ENCODE measurements at regions not wholly inside any gene's neighbourhood (a gene's known extent, or its start where the extent isn't known, plus 50 kb on each side); places are given as distances from the start of the nearest gene placed in this dataset.
"Not testable (repeated sequence)": the region's sequence is repeated elsewhere in the genome, so short reads cannot be mapped to it uniquely, and the experiment has no call there.

DNA sequence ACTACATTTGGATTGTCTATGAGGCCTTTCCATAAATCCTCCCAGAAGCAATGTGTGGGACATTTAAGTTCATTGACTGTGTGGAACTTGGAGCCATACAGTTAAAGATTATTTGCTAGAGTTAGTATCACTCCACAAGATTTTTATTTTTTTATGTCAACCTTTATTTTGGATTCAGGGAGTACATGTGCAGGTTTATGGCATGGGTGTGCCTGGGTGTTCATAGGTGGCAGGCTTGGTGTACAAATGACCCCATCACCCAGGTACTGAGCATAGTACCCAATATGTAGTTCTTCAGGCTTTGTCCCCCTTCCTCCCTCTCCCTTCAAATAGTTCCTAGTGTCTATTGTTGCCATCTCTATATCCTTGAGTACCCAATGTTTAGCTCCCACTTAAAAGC is 199.8 kb upstream of the ZFP42 start:
- DNase-seq (ENCODE audit: low spot score): no peak

DNA sequence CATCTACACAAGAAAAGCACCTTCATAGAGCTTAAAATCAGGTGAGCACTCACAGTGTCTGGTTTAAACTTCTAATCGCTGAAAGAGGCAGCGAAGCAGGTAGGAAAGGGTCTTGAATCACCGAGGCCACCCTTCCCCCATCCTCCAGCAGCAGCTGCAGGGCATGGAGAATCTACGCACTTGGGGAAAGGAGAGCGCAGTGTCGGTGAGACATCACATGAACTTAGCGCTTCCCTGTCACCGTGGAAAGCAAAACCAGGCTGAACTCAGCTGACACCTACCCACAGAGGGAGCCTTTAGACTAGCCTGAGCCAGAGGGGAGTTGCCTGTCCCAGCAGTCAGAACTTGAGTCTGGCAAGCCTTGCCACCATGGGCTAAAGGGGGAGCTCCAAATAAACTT is 197.2 kb upstream of the ZFP42 start:
- DNase-seq (ENCODE audit: low spot score): no peak

DNA sequence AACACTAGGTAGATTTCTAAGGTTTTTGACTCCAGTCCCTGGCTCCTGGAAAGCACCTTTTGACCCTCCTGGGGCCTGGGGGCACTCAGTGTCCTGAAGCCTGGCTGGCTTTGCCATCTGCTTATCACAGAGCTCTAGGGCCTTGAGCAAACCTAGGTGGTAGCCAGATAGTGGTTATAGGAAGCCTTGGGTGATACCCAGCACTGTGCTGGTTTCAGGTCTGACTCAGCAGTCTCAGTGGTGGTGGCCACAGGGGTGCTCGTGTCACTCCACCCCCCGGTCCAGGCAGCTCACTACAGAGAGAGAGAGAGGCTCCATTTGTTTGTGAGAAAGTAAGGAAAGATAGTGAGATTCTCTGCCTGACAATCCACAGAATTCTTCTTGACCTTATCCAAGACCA is 195.8 kb upstream of the ZFP42 start:
- DNase-seq (ENCODE audit: low spot score): no peak

DNA sequence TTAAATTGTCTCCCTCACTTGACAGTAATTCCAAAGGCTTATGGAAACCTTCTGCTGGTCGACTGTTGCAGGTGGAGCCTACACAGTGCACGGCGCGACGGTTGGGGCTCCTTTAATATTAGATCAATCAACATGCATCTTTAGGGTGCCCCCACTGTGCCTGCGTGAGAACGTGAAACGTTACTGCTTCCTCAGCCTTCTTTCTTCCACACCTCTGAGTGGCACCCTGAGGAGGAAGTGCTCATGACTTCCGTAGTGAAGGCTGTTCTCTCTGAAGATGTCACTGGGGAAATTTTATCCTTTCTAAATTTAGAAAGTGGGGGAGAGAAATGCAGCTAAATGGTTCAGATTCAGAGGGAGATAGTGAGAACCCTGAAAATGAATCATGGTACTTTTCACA is 184.0 kb upstream of the ZFP42 start:
- no peak for DNase-seq (ENCODE audit: low spot score)

GRCh38 chr4:187814737-187815465 is 180.7 kb upstream of the ZFP42 start:
- no peak for DNase-seq (ENCODE audit: low spot score)

DNA sequence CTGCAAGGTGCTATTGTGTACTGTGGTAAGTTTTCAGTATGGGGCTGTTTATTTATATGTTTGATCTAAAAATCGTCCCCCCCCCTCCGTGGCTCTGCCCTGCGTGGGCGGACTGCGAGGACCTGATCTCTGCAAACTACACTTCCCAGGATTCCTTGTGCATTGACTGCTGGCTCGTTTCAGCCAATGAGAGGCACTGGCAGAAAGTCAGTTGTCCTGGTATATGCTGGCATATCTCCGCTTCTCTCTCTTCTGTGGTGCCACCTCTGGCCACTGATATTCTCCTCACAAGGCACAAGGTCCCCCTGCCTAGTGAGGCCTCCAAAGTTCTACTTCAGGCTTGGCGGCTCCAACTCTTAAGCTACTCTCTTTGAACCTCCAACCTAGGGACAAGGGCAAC is 168.8 kb upstream of the ZFP42 start:
- no peak for DNase-seq (ENCODE audit: low spot score)

DNA sequence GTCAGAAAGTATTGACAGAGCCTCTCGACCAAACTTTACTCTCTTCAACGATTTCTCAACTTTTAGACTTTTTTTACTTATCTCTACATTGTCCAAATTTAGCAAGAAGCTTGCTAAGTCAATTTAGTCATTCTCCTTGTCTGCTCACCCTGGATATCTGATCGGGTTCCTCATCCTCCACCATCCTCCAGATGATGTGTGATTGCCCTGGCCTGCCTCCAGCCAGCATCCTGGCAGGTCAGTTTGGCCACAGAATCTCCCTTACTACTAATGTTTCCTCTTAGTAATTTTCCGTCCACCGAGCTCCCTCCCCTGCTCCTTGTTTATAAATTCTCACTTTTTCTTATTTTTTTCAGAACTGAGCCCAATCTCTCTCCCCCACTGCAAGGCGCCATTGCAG is 167.9 kb upstream of the ZFP42 start:
- no peak for DNase-seq (ENCODE audit: low spot score)

- no peak for DNase-seq (ENCODE audit: low spot score)
Measured at GRCh38 chr4:187839765-187840164, 155.8 kb upstream of the ZFP42 start.

DNA sequence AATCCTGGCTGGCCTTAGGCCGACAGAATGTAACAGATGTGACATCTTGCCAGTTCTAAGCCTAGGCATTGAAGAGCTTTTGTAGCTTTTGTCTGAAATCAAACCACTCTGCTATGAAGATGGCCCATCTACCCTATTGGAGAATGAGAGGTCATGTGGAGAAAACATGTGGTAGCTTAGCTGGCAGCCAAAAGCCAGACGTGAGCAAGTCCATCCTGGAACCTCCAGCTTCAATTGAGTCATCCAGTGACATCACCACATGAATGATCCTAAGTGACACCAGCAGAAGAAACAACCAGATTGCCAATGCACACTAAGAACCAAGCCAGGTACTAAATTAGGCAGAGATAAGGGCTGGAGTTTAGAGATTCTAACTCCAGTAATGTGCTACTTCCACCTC is 154.8 kb upstream of the ZFP42 start:
- DNase-seq (ENCODE audit: low spot score): no peak

DNA sequence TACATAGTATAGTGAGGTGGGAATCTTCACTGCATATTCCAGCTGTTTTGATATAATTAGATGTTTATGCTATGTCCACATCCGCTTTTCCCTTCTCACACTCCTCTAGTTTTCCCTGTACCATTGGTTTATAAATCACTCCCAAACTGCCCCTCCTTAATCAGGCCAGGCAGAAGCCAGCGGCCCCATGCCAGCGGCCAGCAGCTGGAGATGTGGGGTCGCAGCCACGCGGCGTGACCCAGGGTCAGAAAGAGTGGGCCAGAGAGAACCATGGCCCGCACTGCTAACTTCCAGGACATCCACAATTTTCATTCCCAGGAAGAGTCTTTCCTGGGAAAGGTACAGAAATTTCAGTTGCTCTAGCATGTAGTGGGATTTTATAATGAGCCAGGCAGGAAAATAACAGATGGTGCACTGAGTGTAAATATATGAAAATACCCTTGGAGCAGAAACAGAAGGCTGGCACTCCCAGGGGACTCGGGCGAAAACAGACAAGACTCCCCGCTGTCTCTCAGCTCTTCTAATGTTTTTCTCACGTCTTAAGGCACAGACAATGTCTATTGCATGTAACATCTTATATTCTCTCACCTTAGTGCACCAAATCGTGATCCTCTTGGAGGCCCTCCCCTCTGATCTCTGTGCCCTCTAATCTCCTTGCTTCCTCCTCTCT is 145.9 kb upstream of the ZFP42 start:
- DNase-seq (ENCODE audit: low spot score): no peak

DNA sequence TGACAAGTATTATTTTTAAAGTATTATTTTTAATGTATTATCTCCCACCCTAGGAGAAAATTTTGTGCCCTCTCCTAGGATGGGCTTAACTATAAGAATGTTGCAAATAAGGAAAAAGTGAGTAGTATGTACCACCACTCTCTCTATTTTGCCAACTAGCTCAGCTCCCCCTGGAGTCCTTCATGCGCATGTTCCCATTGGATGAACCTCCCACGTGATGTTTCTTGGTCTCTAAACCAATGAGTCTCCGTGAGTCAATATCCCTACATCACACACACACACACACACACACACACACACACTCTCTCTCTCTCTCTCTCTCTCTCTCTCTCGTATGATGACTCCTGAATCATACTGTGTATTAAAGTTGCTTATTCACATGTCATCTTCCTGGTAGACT is 129.7 kb upstream of the ZFP42 start:
- no peak for DNase-seq (ENCODE audit: low spot score)

GRCh38 chr4:187883049-187883448 is 112.5 kb upstream of the ZFP42 start:
- no peak for DNase-seq (ENCODE audit: low spot score)

DNA sequence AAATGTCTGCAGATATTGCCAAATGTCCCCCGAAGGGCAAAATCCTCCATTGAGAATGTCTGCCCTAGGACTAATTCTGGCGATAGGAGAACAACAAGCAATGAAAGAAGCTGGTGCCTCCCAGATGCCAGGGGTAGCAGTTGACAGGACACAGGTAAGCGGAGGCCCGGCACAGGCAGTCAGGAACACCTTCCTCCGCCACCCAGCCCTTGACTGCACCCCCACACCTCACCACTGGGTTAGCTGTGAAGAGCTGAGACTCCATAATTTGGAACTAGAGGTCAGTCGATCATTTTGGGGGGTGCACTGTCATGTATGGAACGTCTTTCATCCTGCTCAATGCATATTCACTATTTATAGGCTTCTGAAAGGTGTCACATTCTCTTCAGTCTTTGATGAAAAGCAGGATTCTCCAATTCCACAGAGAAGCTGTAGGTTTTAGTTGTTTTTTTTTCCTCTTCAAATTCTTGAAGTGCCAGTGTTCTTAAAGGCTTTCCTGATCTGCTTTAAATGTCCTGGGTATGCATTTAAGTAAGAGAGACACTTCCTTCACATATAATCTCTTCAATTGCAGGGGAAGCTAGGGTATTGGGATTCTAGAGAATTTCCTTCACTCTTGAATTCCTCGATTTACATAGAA is 111.6 kb upstream of the ZFP42 start:
- DNase-seq (ENCODE audit: low spot score): no peak

GRCh38 chr4:187887906-187888305 is 107.7 kb upstream of the ZFP42 start:
- DNase-seq (ENCODE audit: low spot score): no peak

DNA sequence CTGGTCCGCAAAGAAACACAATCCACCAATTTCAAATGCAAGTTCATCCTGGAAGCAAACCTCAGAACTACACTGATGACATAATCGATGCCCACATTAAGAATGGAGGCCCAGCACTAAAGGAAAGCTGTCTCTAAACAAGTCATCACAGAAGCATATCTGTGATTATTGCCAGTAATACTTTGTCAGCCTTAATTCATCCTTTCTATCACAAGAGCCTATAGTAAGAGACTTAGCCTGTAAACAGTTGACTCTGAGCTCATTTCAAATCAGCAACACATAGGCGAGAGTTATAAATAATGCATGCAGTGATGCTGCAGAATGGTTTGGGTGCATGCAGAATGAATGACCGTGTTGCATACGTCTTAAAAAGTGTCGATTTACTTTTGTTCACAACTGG is 105.9 kb upstream of the ZFP42 start:
- no peak for DNase-seq (ENCODE audit: low spot score)

GRCh38 chr4:187893418-187893817 is 102.2 kb upstream of the ZFP42 start:
- no peak for DNase-seq (ENCODE audit: low spot score)

DNA sequence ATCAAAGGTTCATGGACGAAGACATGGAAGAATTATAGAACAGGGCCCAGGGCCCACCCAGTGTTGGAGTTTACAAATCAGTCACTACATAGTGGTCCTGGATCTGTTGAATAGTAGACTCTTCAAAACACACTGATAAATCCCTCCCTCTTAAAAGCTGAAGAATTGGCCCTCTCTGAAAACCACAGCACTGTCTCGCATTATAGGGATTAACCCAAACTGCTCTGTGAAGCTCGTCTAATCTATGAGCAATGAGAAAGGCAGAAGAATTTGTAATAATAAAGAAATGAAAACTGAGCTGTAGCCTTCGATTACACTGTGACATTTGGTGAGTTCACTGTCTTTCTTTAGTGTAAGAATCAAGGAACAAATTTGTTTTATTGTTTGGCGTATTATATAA is 92.5 kb upstream of the ZFP42 start:
- no peak for DNase-seq (ENCODE audit: low spot score)

GRCh38 chr4:187903700-187904099 is 91.9 kb upstream of the ZFP42 start:
- DNase-seq (ENCODE audit: low spot score): no peak

- DNase-seq (ENCODE audit: low spot score): no peak
Measured at GRCh38 chr4:187908079-187908561, 87.5 kb upstream of the ZFP42 start.

GRCh38 chr4:187908731-187909130 is 86.8 kb upstream of the ZFP42 start:
- no peak for DNase-seq (ENCODE audit: low spot score)

DNA sequence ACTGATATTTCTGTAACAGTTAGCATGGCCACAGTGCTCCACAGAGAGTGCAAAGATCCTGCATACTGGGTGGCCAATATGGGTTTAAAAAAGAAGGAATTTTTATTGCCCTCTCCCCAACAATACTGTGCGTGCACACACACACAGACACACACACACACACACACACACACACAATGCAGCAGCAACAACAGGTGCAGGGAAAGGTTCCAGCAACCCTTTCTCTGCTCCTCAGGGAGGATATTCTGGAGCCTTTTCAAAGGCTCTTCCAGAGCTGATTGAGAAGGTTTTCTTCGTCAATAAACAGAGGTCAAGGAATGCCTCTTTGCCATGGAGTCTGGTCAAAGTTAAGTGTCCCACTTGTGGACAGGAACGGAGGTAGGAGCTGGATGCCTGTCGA is 84.8 kb upstream of the ZFP42 start:
- no peak for DNase-seq (ENCODE audit: low spot score)

DNA sequence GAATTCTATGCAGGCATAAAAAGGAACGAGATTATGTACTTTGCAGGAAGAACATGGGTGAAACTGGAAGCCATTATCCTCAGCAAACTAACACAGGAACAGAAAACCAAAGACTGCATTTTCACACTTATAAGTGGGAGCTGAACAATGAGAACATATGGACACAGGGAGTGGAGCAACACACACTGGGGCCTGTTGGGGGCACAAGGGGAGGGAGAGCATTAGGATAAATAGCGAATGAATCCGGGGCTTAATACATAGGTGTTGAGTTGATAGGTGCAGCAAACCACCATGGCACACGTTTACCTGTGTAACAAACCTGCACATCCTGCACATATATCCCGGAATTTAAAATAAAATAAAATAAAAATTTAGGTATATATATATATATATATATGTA is 80.2 kb upstream of the ZFP42 start:
- not testable (repeated sequence) for DNase-seq (ENCODE audit: low spot score)

- DNase-seq (ENCODE audit: low spot score): no peak
Measured at GRCh38 chr4:187919966-187920365, 75.6 kb upstream of the ZFP42 start.

All from germinal center (tissue), 1 donor.